ENCODE measurements at regions not wholly inside any gene's neighbourhood (a gene's known extent, or its start where the extent isn't known, plus 50 kb on each side); places are given as distances from the start of the nearest gene placed in this dataset.

DNA sequence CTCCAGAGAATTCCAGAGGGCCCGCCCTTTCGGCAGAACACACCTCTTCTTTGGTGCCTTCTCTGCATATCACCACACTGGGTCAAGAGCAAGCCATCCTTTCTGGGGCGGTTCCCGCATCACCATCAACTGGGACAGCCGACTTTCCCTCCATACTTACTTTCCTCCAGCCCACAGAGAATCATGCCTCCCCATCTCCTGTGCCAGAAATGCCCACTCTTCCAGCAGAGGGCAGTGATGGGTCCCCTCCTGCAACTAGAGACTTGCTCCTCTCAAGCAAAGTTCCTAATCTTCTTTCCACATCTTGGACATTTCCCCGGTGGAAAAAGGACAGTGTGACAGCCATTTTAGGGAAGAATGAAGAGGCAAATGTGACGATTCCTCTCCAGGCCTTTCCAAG, 157.7 kb downstream of the C11orf91 start:
- TF ChIP-seq, protein P1, sequence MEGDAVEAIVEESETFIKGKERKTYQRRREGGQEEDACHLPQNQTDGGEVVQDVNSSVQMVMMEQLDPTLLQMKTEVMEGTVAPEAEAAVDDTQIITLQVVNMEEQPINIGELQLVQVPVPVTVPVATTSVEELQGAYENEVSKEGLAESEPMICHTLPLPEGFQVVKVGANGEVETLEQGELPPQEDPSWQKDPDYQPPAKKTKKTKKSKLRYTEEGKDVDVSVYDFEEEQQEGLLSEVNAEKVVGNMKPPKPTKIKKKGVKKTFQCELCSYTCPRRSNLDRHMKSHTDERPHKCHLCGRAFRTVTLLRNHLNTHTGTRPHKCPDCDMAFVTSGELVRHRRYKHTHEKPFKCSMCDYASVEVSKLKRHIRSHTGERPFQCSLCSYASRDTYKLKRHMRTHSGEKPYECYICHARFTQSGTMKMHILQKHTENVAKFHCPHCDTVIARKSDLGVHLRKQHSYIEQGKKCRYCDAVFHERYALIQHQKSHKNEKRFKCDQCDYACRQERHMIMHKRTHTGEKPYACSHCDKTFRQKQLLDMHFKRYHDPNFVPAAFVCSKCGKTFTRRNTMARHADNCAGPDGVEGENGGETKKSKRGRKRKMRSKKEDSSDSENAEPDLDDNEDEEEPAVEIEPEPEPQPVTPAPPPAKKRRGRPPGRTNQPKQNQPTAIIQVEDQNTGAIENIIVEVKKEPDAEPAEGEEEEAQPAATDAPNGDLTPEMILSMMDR (IDR thresholded peaks at IDR 0.05; ENCODE audit: extremely low read depth in 1 of 2, insufficient read depth in 1 of 2, low read depth in 1 of 2, low read length in 2 of 2) = peak; percentile 74 to 79
- TF ChIP-seq POLR2A (IDR thresholded peaks at IDR 0.05; ENCODE audit: low read depth, low read length) (no peak), EZH2 (IDR thresholded peaks at IDR 0.05; ENCODE audit: borderline replicate concordance, low read depth, low read length, severe bottlenecking) (no peak), GATA2 (IDR thresholded peaks at IDR 0.05; ENCODE audit: insufficient read depth, insufficient read length, low read depth, low read length) (peak; percentile 66), MYC (IDR thresholded peaks at IDR 0.05; ENCODE audit: low read depth, low read length) (no peak), POLR2AphosphoS5 (IDR thresholded peaks at IDR 0.05; ENCODE audit: insufficient read depth, low read depth, low read length) (no peak)
- TF ChIP-seq, protein P2, sequence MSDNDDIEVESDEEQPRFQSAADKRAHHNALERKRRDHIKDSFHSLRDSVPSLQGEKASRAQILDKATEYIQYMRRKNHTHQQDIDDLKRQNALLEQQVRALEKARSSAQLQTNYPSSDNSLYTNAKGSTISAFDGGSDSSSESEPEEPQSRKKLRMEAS (IDR thresholded peaks at IDR 0.05; ENCODE audit: insufficient read depth, insufficient read length) = no peak
